Panc1 (cell line): ENCODE measurements at regions not wholly inside any gene's neighbourhood (a gene's known extent, or its start where the extent isn't known, plus 50 kb on each side); places are given as distances from the start of the nearest gene placed in this dataset.

Source experiments
- ATAC-seq: fragments of 200-7000 bp; cut with Tn5 transposase; 2 replicates; pipeline ENCODE4 v1.9.1; 2020; ENCODE audit warnings: mild to moderate bottlenecking, moderate library complexity
- BruUV-seq: library from RNA; stranded (reverse); fragments of 400-500 nt; replicated peaks from 2 replicates; lab custom pipeline; 2021; lab: Mats Ljungman, UMichigan
- CTCF ChIA-PET: fragments of 300-600 bp; sonication (Branson Sonifier 250); formaldehyde crosslinking; loops from one replicate; lab custom pipeline; 2022; ENCODE audit warnings: antibody characterized with exemption; lab: Charles Lee
- POLR2A ChIA-PET: fragments of 300-600 bp; sonication (Branson Sonifier 250); formaldehyde crosslinking; loops from one replicate; lab custom pipeline; 2022; ENCODE audit warnings: antibody characterized with exemption; lab: Charles Lee
- DNase-seq: peaks from one replicate; pipeline ENCODE4 v3.0.0-alpha.2; 2010; ENCODE audit warnings: low read depth, low spot score
- H3K27ac ChIP-seq: 2 replicates; pipeline ENCODE4 v1.5.1; 2011; ENCODE audit warnings: mild to moderate bottlenecking, low read length, inconsistent platforms
- H3K27me3 ChIP-seq: fragments of 200-500 bp; sonication (Bioruptor generic); 2 replicates; pipeline ENCODE4 v1.6.0; 2014; ENCODE audit warnings: low read length, inconsistent platforms; ENCODE audit not compliant: control insufficient read depth, insufficient read depth
- H3K36me3 ChIP-seq: fragments of 200-500 bp; sonication (Bioruptor generic); 2 replicates; pipeline ENCODE4 v1.5.1; 2014; ENCODE audit warnings: inconsistent platforms, mild to moderate bottlenecking, low read length, moderate library complexity; ENCODE audit not compliant: control insufficient read depth, insufficient read depth
- H3K4me1 ChIP-seq: 2 replicates; pipeline ENCODE4 v1.5.1; 2011; ENCODE audit warnings: inconsistent platforms, mild to moderate bottlenecking, low read length, moderate library complexity; ENCODE audit not compliant: control insufficient read depth, insufficient read depth
- H3K4me3 ChIP-seq, 2 experiments: 2 replicates each; pipeline ENCODE4 v1.5.1; 2011 to 2012; ENCODE audit warnings: low read depth in 2 of 2, low read length in 2 of 2, mild to moderate bottlenecking in 2 of 2, inconsistent platforms in 1 of 2, moderate library complexity in 1 of 2
- H3K9me3 ChIP-seq: fragments of 200-500 bp; sonication (Bioruptor generic); 2 replicates; pipeline ENCODE4 v1.5.1; 2014; ENCODE audit warnings: low read depth, mild to moderate bottlenecking, inconsistent platforms, low read length, moderate library complexity; ENCODE audit not compliant: control insufficient read depth, insufficient read depth
- CTCF ChIP-seq: fragments of 450-650 bp; IDR thresholded peaks from 2 replicates; pipeline ENCODE4 v1.5.1; 2017; ENCODE audit warnings: mild to moderate bottlenecking
- POLR2AphosphoS5 ChIP-seq: IDR thresholded peaks from 2 replicates; pipeline ENCODE4 v1.6.1; 2012; ENCODE audit warnings: mild to moderate bottlenecking, low read depth, low read length, moderate library complexity
- REST ChIP-seq, 2 experiments: IDR thresholded peaks; 2 replicates each; pipeline ENCODE4 v1.6.1; 2011 to 2012; ENCODE audit warnings: low read depth in 2 of 2, control low read depth in 1 of 2, low read length in 1 of 2, mild to moderate bottlenecking in 1 of 2, moderate library complexity in 1 of 2; ENCODE audit not compliant: insufficient read depth in 1 of 2
- SIN3A ChIP-seq: IDR thresholded peaks from 2 replicates; pipeline ENCODE4 v1.6.1; 2012; ENCODE audit warnings: low read depth, mild to moderate bottlenecking, low read length, moderate library complexity, borderline replicate concordance; ENCODE audit not compliant: insufficient read depth
- TCF7L2 ChIP-seq: IDR thresholded peaks from 2 replicates; pipeline ENCODE4 v1.6.1; 2011; ENCODE audit warnings: mild to moderate bottlenecking, low read depth, low read length, inconsistent platforms
- in situ Hi-C: cut with HindIII; loops from 2 replicates; pipeline ENCODE4 v1.10.0; 2016; ENCODE audit warnings: low sequenced_read_pairs, low pct_unique_long_range_greater_than_20kb
- intact Hi-C: fragments of 100-400 bp; cut with micrococcal nuclease; formaldehyde crosslinking; loops from one replicate; pipeline ENCODE4 v1.10.0; 2022; ENCODE audit not compliant: unreplicated experiment

GRCh38 chr5:24385070-24385469, 259.7 kb downstream of the CDH10 start:
- CTCF ChIA-PET, result interaction anchor here (0.5 kb wide), 1 partner anchor 34 kb away, joined by 3 read pairs; no protein-coding TSS in a partner anchor
- intact Hi-C loops, result no loop called here
- POLR2A ChIA-PET, result no interaction called here

GRCh38 chr5:24385617-24386016, 259.2 kb downstream of the CDH10 start:
- in situ Hi-C loops, result no loop called here
- intact Hi-C loops, result loop anchor here (2.0 kb wide), 1 partner anchor 19 kb away; no protein-coding TSS in a partner anchor
- Histone ChIP-seq H3K9me3 (no peaks in the 10 kb centered on the region), H3K27ac (no peak overlapping the region), H3K4me3 (no peak overlapping the region), H3K27me3 (no peaks in the 10 kb centered on the region), H3K36me3 (no peaks in the 10 kb centered on the region; the same call in 1 of the 2 replicates), H3K4me1 (no peaks in the 10 kb centered on the region)
- BruUV-seq, result no TSS peak
- CTCF ChIA-PET, result interaction anchor here (0.5 kb wide), 1 partner anchor 33 kb away, joined by 3 read pairs; no protein-coding TSS in a partner anchor
- ATAC-seq, result no peak
- no peak for DNase-seq
- POLR2A ChIA-PET, result no interaction called here
- no peak for TF ChIP-seq REST (IDR thresholded peaks at IDR 0.05; ENCODE audit: insufficient read depth in 1 of 2, low read depth in 2 of 2, low read length in 1 of 2)
- no peak for TF ChIP-seq TCF7L2
- no peak for TF ChIP-seq CTCF
- no peak for TF ChIP-seq POLR2AphosphoS5
- TF ChIP-seq SIN3A, result no peak

More at GRCh38 chr5:24385070-24385469, 259.7 kb downstream of the CDH10 start:
- Histone ChIP-seq H3K4me3 (no peak overlapping the region), H3K27me3 (no peaks in the 10 kb centered on the region), H3K27ac (no peak overlapping the region), H3K9me3 (no peaks in the 10 kb centered on the region), H3K4me1 (no peaks in the 10 kb centered on the region), H3K36me3 (no peaks in the 10 kb centered on the region; the same call in 1 of the 2 replicates)
- DNase-seq (no peak), ATAC-seq (no peak)
- in situ Hi-C loops, result no loop called here
- TF ChIP-seq REST (IDR thresholded peaks at IDR 0.05; ENCODE audit: insufficient read depth in 1 of 2, low read depth in 2 of 2, low read length in 1 of 2) (no peak), POLR2AphosphoS5 (no peak), SIN3A (no peak), CTCF (no peak), TCF7L2 (no peak)
- no TSS peak for BruUV-seq
